Hepatocyte (in vitro differentiated cells): ENCODE measurements at regions not wholly inside any gene's neighbourhood (a gene's known extent, or its start where the extent isn't known, plus 50 kb on each side); places are given as distances from the start of the nearest gene placed in this dataset.

Source experiments
- DNase-seq: peaks from one replicate; pipeline ENCODE4 v3.0.0-alpha.2; 2016; ENCODE audit warnings: low spot score
- H2AFZ ChIP-seq: fragments of 200-600 bp; sonication (generic); 2 replicates; pipeline ENCODE4 v1.6.0; 2016; ENCODE audit warnings: antibody characterized with exemption, mild to moderate bottlenecking
- H3K27ac ChIP-seq: fragments of 200-600 bp; sonication (generic); 2 replicates; pipeline ENCODE4 v1.5.1; 2016; ENCODE audit warnings: mild to moderate bottlenecking
- H3K27me3 ChIP-seq: fragments of 200-600 bp; sonication (generic); 2 replicates; pipeline ENCODE4 v1.6.1; 2016
- H3K36me3 ChIP-seq: fragments of 200-600 bp; sonication (generic); replicated peaks from 2 replicates; pipeline ENCODE4 v1.5.1; 2016; ENCODE audit warnings: low read depth; ENCODE audit not compliant: insufficient read depth
- H3K4me1 ChIP-seq: fragments of 200-600 bp; sonication (generic); 2 replicates; pipeline ENCODE4 v1.5.1; 2016; ENCODE audit warnings: mild to moderate bottlenecking, moderate library complexity; ENCODE audit not compliant: insufficient read depth
- H3K4me2 ChIP-seq: fragments of 200-600 bp; sonication (generic); 2 replicates; pipeline ENCODE4 v1.6.0; 2016
- H3K4me3 ChIP-seq: fragments of 200-600 bp; sonication (generic); 2 replicates; pipeline ENCODE4 v1.5.1; 2016; ENCODE audit warnings: mild to moderate bottlenecking
- H3K79me2 ChIP-seq: fragments of 200-600 bp; sonication (generic); 2 replicates; pipeline ENCODE4 v1.6.0; 2017; ENCODE audit warnings: mild to moderate bottlenecking
- H3K9me2 ChIP-seq: fragments of 200-600 bp; sonication (generic); replicated peaks from 2 replicates; pipeline ENCODE4 v1.6.0; 2017; ENCODE audit warnings: mild to moderate bottlenecking; ENCODE audit not compliant: insufficient read depth
- H3K9me3 ChIP-seq: fragments of 200-600 bp; sonication (generic); 2 replicates; pipeline ENCODE4 v1.5.1; 2016; ENCODE audit warnings: low read depth, mild to moderate bottlenecking
- H4K20me1 ChIP-seq: fragments of 200-600 bp; sonication (generic); 2 replicates; pipeline ENCODE4 v1.6.0; 2016; ENCODE audit warnings: mild to moderate bottlenecking; ENCODE audit not compliant: insufficient read depth, poor library complexity, severe bottlenecking
- EZH2 ChIP-seq: fragments of 200-600 bp; sonication (generic); IDR thresholded peaks from 2 replicates; pipeline ENCODE4 v1.6.1; 2016; ENCODE audit warnings: antibody characterized with exemption, mild to moderate bottlenecking, borderline replicate concordance
- EZH2phosphoT487 ChIP-seq: fragments of 200-600 bp; sonication (generic); IDR thresholded peaks from one replicate; pipeline ENCODE4 v1.6.1; 2018; ENCODE audit warnings: antibody characterized with exemption, mild to moderate bottlenecking, low read depth, moderate library complexity; ENCODE audit not compliant: unreplicated experiment, severe bottlenecking
- WGBS: methylation state at CpG from one replicate; pipeline ENCODE4 v1.1.6; 2016; ENCODE audit warnings: low lambda C conversion rate; ENCODE audit errors: missing lambda C conversion rate; 5-methylcytosine and 5-hydroxymethylcytosine counted together
- TF ChIP-seq, protein P1 (sequence below): fragments of 200-600 bp; sonication (generic); IDR thresholded peaks from 2 replicates; pipeline ENCODE4 v1.5.1; 2016; ENCODE audit warnings: antibody characterized with exemption, mild to moderate bottlenecking; ENCODE audit not compliant: poor library complexity

GRCh38 chr7:128177768-128178550, 63.1 kb upstream of the LEP start:
- Histone ChIP-seq H3K9me2 (no peaks in the 10 kb centered on the region), H3K27me3 (peaks cover 49% of the 10 kb centered on the region), H3K9me3 (no peaks in the 10 kb centered on the region), H3K27ac (no peak overlapping the region), H3K36me3 (no peaks in the 10 kb centered on the region), H3K4me2 (no peak overlapping the region), H3K4me1 (no peaks in the 10 kb centered on the region), H3K4me3 (no peak overlapping the region), H2AFZ (no peak overlapping the region), H4K20me1 (no peaks in the 10 kb centered on the region), H3K79me2 (no peaks in the 10 kb centered on the region)
- DNase-seq: no peak
- WGBS: 79% methylated on average over 9 of the region's 9 CpGs
- TF ChIP-seq EZH2phosphoT487: no peak
- TF ChIP-seq, protein P1, sequence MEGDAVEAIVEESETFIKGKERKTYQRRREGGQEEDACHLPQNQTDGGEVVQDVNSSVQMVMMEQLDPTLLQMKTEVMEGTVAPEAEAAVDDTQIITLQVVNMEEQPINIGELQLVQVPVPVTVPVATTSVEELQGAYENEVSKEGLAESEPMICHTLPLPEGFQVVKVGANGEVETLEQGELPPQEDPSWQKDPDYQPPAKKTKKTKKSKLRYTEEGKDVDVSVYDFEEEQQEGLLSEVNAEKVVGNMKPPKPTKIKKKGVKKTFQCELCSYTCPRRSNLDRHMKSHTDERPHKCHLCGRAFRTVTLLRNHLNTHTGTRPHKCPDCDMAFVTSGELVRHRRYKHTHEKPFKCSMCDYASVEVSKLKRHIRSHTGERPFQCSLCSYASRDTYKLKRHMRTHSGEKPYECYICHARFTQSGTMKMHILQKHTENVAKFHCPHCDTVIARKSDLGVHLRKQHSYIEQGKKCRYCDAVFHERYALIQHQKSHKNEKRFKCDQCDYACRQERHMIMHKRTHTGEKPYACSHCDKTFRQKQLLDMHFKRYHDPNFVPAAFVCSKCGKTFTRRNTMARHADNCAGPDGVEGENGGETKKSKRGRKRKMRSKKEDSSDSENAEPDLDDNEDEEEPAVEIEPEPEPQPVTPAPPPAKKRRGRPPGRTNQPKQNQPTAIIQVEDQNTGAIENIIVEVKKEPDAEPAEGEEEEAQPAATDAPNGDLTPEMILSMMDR: no peak
- TF ChIP-seq EZH2: no peak

GRCh38 chr7:128178611-128179010, 62.5 kb upstream of the LEP start:
- 89% methylated on average over 3 of the region's 3 CpGs for WGBS
- no peaks in the 10 kb centered on the region for H3K79me2 ChIP-seq
- H3K36me3 ChIP-seq: no peaks in the 10 kb centered on the region
- H3K27ac ChIP-seq: no peak overlapping the region
- H4K20me1 ChIP-seq: no peaks in the 10 kb centered on the region
- H3K9me3 ChIP-seq: no peaks in the 10 kb centered on the region
- H2AFZ ChIP-seq: no peak overlapping the region
- H3K4me2 ChIP-seq: no peak overlapping the region
- H3K27me3 ChIP-seq: peaks cover 48% of the 10 kb centered on the region
- H3K4me1 ChIP-seq: no peaks in the 10 kb centered on the region
- TF ChIP-seq EZH2 (no peak), EZH2phosphoT487 (no peak)
- TF ChIP-seq, protein P1: no peak
- H3K4me3 ChIP-seq: no peak overlapping the region
- no peaks in the 10 kb centered on the region for H3K9me2 ChIP-seq
- no peak for DNase-seq

DNA sequence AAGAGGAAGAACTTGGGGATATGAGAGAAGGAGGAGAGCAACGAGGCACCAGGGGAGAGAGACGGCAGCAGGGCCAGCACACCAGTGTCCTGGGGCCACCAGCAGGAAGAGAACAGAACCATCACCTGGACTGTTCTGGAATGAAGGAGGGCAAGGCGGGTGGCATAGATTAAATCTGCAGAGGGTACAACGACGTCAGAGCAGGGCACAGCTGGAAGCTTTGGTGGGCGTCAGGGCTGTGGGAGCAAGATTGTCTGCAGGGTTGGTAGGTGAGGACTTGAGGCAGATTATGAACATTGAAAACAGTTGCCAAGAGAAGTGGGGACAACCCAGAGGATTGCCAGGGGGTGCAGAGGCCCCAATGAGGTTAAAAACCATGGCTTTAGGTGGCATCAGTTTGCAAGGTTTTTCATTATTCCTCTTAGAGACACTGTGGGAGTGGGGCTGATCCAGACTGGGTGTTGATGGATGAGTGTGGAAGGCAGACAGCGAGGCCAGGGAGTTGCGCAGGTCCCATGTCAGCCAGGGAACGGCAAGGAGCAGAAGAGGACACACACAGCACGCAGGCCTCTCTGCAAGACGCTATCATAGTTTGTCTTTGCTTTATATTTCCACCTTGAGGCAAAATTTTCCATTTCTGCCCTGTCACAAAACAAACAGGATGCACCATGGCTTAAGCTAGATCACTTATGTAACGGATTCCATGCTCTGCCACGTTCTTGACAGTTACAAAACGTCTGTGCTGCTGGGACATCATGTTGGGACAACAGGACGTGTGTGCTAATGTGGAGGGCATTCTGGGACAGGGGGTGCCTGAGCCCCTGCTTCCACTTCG, 52.5 kb upstream of the LEP start:
- 80% methylated on average over 16 of the region's 16 CpGs for WGBS
- no peaks in the 10 kb centered on the region for H3K79me2 ChIP-seq
- H3K36me3 ChIP-seq: no peaks in the 10 kb centered on the region
- no peaks in the 10 kb centered on the region for H4K20me1 ChIP-seq
- DNase-seq: no peak
- no peak overlapping the region for H3K27ac ChIP-seq
- H3K4me1 ChIP-seq: no peaks in the 10 kb centered on the region
- no peak overlapping the region for H3K4me2 ChIP-seq
- H2AFZ ChIP-seq: no peak overlapping the region
- TF ChIP-seq, protein P1: no peak
- no peak for TF ChIP-seq EZH2phosphoT487
- TF ChIP-seq EZH2: no peak
- H3K9me3 ChIP-seq: no peaks in the 10 kb centered on the region
- peaks cover 47% of the 10 kb centered on the region for H3K27me3 ChIP-seq
- H3K4me3 ChIP-seq: no peak overlapping the region
- no peaks in the 10 kb centered on the region for H3K9me2 ChIP-seq
